ENCODE measurements at regions not wholly inside any gene's neighbourhood (a gene's known extent, or its start where the extent isn't known, plus 50 kb on each side); places are given as distances from the start of the nearest gene placed in this dataset.
"Not testable (repeated sequence)": the region's sequence is repeated elsewhere in the genome, so short reads cannot be mapped to it uniquely, and the experiment has no call there.

GRCh38 chr9:66812967-66813366 lies 87.6 kb upstream of the ZNF658 start:
- ATAC-seq; H3K27ac ChIP-seq; H3K27me3 ChIP-seq; H3K4me3 ChIP-seq; H3K9me3 ChIP-seq; H3K4me1 ChIP-seq; DNase-seq; H3K36me3 ChIP-seq; intact Hi-C loops (cut with DNase I): not testable (repeated sequence)
- WGBS, 2 donors = 44 to 58% methylated on average over 2 of the region's 2 CpGs

GRCh38 chr9:66814038-66814437 lies 86.5 kb upstream of the ZNF658 start:
- H3K4me3 ChIP-seq; H3K36me3 ChIP-seq; H3K27ac ChIP-seq; intact Hi-C loops (cut with DNase I); H3K9me3 ChIP-seq; H3K4me1 ChIP-seq; H3K27me3 ChIP-seq; DNase-seq; ATAC-seq: not testable (repeated sequence)
- 60 to 67% methylated on average over 2 of the region's 3 CpGs for whole genome bisulfite sequencing, 2 donors

DNA sequence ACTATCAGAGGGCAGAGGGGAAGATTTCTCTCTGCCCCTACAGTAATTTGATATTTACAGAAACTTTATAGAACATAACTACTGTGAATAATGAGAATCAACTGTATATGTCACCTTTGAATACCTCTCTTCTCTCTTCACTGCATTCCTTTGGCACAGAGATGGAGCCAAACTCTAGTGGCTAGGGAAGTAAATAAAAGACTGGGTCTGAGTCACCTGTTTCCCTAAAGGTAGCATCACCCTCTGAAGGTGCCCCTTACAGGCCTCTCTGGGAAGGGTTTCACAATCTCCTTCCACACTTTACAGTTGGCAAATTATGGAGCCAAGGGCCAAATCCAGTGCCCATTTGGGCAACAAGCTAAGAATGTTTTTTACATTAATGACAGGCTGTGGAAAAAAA lies 81.0 kb upstream of the ZNF658 start:
- H3K4me1 ChIP-seq; DNase-seq; H3K27me3 ChIP-seq; H3K36me3 ChIP-seq; H3K27ac ChIP-seq; H3K9me3 ChIP-seq; H3K4me3 ChIP-seq; ATAC-seq; intact Hi-C loops (cut with DNase I): not testable (repeated sequence)

DNA sequence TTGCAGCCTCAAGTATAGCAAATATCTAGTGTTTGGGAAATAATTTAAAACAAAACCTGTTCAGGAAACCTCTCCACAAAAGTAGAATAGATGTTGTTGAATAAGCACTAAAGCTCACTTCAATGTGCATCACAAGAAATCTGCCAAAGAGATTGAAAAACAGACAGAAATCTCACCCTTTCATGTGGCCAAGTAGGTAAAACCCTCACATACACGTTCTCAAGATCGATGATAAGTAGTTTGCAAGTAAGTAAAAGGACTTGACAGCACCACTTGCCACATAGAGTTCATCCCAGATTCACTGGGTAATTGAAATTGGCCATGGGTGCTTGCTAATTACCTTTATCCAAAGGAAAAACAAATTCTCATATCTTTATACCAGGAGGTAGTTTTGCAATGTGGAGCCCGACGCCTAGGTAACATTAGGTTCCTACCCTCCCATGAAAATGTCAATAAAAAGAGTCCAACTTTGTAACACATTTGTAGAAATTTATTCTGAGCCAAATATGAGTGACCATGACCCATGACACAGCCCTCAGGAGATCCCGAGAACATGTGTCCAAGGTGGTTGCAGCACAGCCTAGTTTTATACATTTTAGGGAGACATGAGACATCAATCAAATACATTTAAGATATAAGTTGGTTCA lies 80.4 kb upstream of the ZNF658 start:
- H3K27ac ChIP-seq; intact Hi-C loops (cut with DNase I); H3K9me3 ChIP-seq; H3K4me1 ChIP-seq; H3K36me3 ChIP-seq; ATAC-seq; DNase-seq; H3K27me3 ChIP-seq; H3K4me3 ChIP-seq: not testable (repeated sequence)
- 79 to 81% methylated on average over 3 of the region's 5 CpGs for WGBS, 2 donors

- H3K27ac ChIP-seq; H3K4me3 ChIP-seq; H3K27me3 ChIP-seq; ATAC-seq; H3K4me1 ChIP-seq; H3K36me3 ChIP-seq; DNase-seq; H3K9me3 ChIP-seq; intact Hi-C loops (cut with DNase I): not testable (repeated sequence)
- WGBS, 2 donors = 86 to 90% methylated on average over 6 of the region's 6 CpGs
Observed at GRCh38 chr9:66824169-66824568, 76.4 kb upstream of the ZNF658 start.

DNA sequence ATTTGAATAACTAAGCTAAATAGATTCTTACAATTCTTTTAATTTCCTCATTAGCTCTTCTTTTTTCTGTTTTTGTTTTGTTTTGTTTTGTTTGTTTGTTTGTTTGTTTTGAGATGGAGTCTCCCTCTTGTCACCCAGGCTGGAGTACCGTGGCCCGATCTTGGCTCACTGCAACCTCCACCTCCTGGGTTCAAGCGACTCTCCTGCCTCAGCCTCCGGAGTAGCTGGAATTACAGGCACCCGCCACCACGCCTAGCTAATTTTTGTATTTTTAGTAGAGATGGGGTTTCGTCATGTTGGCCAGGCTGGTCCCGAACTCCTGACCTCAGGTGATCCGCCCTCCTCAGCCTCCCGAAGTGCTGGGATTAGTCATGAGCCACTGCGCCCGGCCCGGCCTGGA lies 70.7 kb upstream of the ZNF658 start:
- DNase-seq; H3K9me3 ChIP-seq; H3K36me3 ChIP-seq; H3K4me3 ChIP-seq; H3K4me1 ChIP-seq; intact Hi-C loops (cut with DNase I); H3K27me3 ChIP-seq; H3K27ac ChIP-seq; ATAC-seq: not testable (repeated sequence)
- WGBS, 2 donors = 87 to 91% methylated on average over 12 to 13 of the region's 13 CpGs

GRCh38 chr9:66830777-66831497 lies 69.6 kb upstream of the ZNF658 start:
- H3K4me1 ChIP-seq; H3K9me3 ChIP-seq; H3K27ac ChIP-seq; H3K36me3 ChIP-seq; H3K4me3 ChIP-seq; H3K27me3 ChIP-seq; intact Hi-C loops (cut with DNase I); DNase-seq: not testable (repeated sequence)
- peak in 3 of 8 donors; percentile 17 to 47 (median 29) for ATAC-seq
- 88 to 93% methylated on average over 12 to 16 of the region's 34 CpGs for WGBS, 2 donors

DNA sequence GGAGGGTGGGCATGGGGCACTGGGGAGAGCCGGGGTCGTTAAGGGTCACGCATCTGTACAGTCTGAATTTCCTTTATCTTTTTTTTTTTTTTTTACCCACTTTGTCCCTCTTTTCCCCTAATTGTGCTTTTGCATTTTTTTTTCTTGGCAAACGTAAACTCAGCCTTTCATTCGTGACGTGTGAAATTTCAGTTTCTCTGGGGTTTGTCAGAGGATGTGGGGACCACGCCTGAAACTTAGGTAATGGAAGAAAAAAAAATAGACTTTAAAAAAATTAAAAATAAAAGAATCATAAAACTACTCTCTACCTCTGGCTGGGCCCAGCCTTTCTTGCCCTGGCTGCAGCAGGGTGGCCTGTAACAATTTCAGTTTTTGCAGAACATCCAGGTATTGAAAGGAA lies 68.3 kb upstream of the ZNF658 start:
- ATAC-seq; H3K9me3 ChIP-seq; H3K4me3 ChIP-seq; DNase-seq; H3K36me3 ChIP-seq; H3K4me1 ChIP-seq; H3K27ac ChIP-seq; intact Hi-C loops (cut with DNase I); H3K27me3 ChIP-seq: not testable (repeated sequence)
- WGBS, 2 donors = 83 to 96% methylated on average over 3 to 5 of the region's 7 CpGs

- H3K4me3 ChIP-seq; H3K4me1 ChIP-seq; intact Hi-C loops (cut with DNase I); H3K36me3 ChIP-seq; H3K27me3 ChIP-seq; ATAC-seq; H3K27ac ChIP-seq; H3K9me3 ChIP-seq; DNase-seq: not testable (repeated sequence)
- WGBS, 2 donors = 91 to 94% methylated on average over 2 of the region's 9 CpGs
Observed at GRCh38 chr9:66837242-66837937, 63.1 kb upstream of the ZNF658 start.
